GM12874 (cell line): ENCODE measurements at regions not wholly inside any gene's neighbourhood (a gene's known extent, or its start where the extent isn't known, plus 50 kb on each side); places are given as distances from the start of the nearest gene placed in this dataset.

Experiments
- TF ChIP-seq, protein P1 (sequence below): IDR thresholded peaks from 2 replicates; pipeline ENCODE4 v1.5.1; 2011; ENCODE audit warnings: low read depth, mild to moderate bottlenecking, control low read depth, low read length, moderate library complexity; ENCODE audit not compliant: insufficient read depth

DNA sequence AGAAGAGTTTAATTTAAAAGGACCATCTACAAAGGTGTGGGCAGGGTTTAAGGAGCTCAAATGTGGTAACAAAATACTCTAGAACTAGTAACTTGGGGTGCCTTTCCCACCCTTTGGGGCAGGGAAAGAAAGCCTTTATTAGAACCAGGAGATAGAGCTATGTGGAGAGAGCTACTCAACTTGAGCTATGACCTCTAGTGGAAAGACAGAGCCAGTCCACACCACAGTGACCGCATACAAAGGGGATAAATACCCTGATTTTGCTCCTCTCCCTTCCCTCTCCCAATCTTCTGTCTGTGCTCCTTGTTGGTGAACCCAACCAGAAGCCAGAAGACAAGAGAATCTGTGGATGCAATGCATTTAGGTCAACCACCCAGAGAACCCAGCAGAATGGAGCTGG, 54.4 kb upstream of the JAK1 start:
- TF ChIP-seq, protein P1, sequence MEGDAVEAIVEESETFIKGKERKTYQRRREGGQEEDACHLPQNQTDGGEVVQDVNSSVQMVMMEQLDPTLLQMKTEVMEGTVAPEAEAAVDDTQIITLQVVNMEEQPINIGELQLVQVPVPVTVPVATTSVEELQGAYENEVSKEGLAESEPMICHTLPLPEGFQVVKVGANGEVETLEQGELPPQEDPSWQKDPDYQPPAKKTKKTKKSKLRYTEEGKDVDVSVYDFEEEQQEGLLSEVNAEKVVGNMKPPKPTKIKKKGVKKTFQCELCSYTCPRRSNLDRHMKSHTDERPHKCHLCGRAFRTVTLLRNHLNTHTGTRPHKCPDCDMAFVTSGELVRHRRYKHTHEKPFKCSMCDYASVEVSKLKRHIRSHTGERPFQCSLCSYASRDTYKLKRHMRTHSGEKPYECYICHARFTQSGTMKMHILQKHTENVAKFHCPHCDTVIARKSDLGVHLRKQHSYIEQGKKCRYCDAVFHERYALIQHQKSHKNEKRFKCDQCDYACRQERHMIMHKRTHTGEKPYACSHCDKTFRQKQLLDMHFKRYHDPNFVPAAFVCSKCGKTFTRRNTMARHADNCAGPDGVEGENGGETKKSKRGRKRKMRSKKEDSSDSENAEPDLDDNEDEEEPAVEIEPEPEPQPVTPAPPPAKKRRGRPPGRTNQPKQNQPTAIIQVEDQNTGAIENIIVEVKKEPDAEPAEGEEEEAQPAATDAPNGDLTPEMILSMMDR, result 0 out of 2 replicates have a peak, but pooled peaks have one; percentile 22

DNA sequence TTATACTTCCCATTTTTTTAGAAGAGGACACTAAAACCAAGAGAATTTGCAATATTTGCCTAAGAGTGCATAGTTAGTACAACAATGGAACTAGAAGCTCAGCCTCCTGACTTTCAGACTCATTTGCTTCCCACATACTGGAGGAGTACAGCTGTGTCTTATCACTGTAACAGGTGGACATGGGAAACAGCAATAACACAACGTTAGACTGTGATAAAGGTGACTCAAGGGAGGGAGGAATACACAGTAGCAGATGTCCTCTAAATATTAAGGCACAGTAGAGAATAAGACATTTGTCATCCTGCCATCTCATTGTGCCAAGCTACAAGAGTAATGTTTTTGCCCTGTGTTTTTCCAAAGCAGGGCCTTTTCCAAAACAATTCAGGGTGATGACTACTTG, 55.4 kb upstream of the JAK1 start:
- TF ChIP-seq, protein P1, result no peak

DNA sequence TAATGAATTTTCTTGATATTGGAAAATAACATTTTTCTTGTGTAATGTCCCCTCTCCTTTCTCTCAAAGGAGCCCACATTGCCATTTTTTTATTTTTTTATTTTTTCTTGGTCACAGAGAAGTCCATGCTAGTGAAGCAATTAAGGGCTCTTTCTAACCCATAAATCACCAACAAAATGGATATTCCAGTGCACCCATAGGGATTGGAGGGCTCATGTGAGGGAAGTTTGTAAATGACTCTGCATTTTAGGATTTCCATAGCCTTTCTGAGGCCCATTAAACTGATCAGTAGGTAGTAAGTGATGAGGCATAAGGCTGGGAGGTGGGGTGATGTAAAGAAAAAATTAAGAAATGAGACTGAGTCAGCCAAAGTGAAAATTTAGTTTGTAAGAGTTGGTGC, 55.9 kb upstream of the JAK1 start:
- TF ChIP-seq, protein P1, result no peak

DNA sequence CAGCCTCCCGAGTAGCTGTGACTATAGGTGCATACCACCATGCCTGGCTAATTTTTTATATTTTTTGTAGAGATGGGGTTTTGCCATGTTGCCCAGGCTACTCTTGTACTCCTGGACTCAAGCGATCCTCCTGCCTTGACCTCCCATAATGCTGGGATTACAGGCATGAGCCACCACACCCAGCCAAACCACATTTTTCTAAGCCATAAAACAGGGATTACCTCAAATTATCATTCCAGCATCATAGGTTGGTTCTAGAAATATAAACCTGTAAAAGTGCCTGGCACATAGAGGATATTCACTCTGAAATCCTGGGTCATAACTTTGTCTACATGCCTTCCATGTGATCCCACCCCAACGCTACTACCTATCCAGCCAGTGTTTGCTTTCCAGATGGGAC, 59.4 kb upstream of the JAK1 start:
- TF ChIP-seq, protein P1, result no peak

DNA sequence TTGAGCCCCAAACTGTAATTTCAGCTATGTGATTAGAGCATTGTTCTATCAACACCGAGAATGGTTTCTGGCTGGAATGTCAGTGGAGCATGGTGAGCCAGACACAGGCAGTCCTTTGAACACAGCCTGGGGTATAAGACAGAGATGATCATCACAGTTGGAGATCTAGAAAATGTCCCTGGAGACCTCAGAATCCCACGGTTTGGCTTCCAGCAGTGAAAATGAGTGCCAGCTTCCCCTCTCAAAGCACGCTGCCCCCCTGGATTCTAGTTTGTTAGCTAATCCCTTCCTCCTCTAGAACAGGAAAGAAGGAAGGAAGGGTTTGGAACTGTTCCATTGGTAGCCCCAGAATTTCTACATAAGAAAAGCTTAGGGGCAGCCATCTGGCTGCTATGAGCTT, 59.9 kb upstream of the JAK1 start:
- TF ChIP-seq, protein P1, result no peak

DNA sequence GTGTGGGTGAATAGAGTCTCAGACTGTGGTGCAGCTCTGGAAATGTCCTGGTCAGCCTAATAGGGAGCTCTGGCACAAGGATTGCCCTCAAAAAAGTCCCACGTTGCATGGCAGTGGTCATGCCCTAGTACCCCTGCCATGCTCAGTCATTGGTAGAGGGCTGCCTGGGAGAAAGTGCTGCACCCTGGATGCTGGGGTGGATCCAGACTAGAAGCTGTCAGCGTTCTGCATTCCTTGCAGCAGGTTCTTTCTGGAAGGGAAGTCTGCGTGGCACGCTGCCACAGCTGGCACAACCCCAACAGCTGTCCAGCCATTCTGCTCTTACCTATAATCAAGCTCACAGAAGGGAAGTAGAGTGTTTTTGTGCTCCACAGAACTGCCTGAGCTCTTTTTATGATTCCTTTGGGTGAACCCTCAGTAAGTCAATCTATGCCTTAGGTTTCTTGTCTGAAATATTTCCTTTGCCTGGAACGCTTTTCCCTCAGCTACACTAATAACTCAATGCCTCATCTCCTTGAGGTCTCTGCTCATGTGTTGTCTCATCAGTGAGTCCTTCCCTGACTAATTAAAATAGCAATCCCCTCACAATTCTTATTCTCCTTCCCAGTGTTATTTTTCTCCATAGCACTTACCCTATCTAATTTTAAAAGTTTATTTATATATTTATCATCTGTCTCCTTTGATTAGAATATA, 61.5 kb upstream of the JAK1 start:
- TF ChIP-seq, protein P1, result no peak

DNA sequence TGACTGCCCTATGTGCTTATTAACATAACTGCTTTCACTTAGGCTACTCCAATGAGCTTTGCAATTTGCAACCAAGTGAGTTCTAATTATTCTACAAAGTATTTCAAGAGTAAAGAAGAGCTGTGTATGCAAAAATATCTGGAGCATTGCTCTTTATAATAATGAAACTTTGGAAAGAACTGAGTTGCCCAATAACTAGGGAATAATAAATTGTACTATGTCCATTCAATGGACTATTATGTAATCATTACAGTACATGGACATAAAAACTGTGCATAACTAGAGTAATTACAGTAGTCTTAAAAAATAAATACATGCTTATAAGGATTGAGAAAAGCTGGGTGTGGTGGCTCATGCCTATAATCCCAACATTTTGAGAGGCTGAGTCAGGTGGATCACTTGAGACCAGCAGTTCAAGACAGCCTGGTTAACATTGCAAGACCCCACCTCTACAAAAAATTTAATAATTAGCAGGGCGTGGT, 70.3 kb upstream of the JAK1 start:
- TF ChIP-seq, protein P1, result no peak

DNA sequence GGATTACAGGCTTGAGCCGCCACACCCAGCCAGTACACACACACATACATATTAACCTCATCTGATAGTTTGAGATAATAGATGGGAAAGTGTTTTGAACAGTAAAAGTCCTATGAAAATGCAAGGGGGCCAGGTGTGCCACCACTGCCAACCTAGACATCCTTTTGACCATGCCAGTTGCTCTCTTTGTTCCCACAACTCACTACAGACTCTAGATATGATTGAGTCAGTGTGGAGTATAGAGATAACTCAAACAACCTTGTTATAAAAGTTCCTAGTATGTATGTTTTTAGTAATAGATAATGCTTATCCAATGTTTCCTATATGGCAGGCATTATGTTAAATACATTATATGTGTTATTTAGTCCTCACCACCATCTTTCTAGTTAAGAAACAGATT, 72.7 kb upstream of the JAK1 start:
- TF ChIP-seq, protein P1, result no peak
